Psoas muscle (tissue), 7 donors: ENCODE measurements at regions not wholly inside any gene's neighbourhood (a gene's known extent, or its start where the extent isn't known, plus 50 kb on each side); places are given as distances from the start of the nearest gene placed in this dataset.

Experiments used
- ATAC-seq, 4 donors: fragments of 200-7000 bp; cut with Tn5 transposase; one replicate each; pipeline ENCODE4 v1.9.1; 2020; ENCODE audit warnings: moderate library complexity in 3 of 4, mild to moderate bottlenecking in 2 of 4
- DNase-seq, 2 donors: peaks; one replicate each; pipeline ENCODE4 v3.0.0-alpha.2; 2020
- H3K27ac ChIP-seq: fragments of 200-600 bp; one replicate; pipeline ENCODE4 v1.8.0; 2022
- H3K27me3 ChIP-seq, 3 donors: fragments of 200-600 bp in 1 of 3; one replicate each; pipeline versions ENCODE4 v1.6.1 to v1.8.0; 2013 to 2022; ENCODE audit warnings: low read length in 2 of 3, mild to moderate bottlenecking in 2 of 3, moderate library complexity in 1 of 3; ENCODE audit not compliant: insufficient read depth in 3 of 3
- H3K36me3 ChIP-seq, 2 donors: fragments of 200-600 bp in 1 of 2; one replicate each; pipeline versions ENCODE4 v1.6.1 to v1.8.0; 2013 to 2022; ENCODE audit warnings: low read depth in 1 of 2, mild to moderate bottlenecking in 1 of 2, moderate library complexity in 1 of 2; ENCODE audit not compliant: insufficient read depth in 1 of 2
- H3K4me1 ChIP-seq: fragments of 200-600 bp; one replicate; pipeline ENCODE4 v1.8.0; 2022
- H3K4me3 ChIP-seq: fragments of 200-600 bp; one replicate; pipeline ENCODE4 v1.8.0; 2022; ENCODE audit warnings: mild to moderate bottlenecking
- H3K9me3 ChIP-seq: fragments of 200-600 bp; one replicate; pipeline ENCODE4 v1.8.0; 2022
- WGBS, 3 donors: extraction: QIAGEN DNeasy Blood & Tissue Kit; methylation state at CpG; one replicate each; pipeline versions ENCODE4 v1.1.6 to v1.1.7; 2013; 5-methylcytosine and 5-hydroxymethylcytosine counted together
- intact Hi-C, 2 donors: fragments of 100-400 bp; cut with DNase I; formaldehyde crosslinking; loops; one replicate each; pipeline versions ENCODE4 v1.11.0 to v1.14.2; 2022
- TF ChIP-seq, protein P1 (sequence below): fragments of 200-600 bp; IDR thresholded peaks from one replicate; pipeline ENCODE4 v1.8.0; 2022; ENCODE audit warnings: antibody characterized with exemption
- donor health status: healthy with polysubstance abuse.
- donor health status: DM: no; HTN: no; CAD: no; lungs with moderate emphysema.
- donor health status: Bipolar disorder and iron deficiency.
- donor health status: healthy.
- donor health status: DM: yes; HTN: yes; CAD: no.
- donor health status: DM: no; HTN: no; CAD: no.
- donor health status: DM: yes; HTN: yes; CAD: no.

DNA sequence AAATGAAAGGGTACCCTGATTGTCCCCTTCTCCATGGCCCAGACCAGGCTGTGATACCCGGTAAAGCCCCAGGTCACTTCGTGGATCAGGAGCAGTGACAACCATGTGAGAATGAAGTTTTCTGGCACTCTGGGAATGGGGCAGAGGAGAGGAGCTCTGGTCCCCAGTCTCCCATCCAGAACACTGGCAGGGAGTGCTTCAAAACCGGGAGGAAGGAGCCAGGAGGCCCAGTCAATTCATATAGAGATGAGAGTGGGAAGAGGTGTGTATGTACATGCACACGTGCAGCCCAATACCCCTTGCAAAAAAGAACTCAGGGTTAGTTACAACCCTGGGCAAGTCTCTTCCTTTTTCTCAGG lies 101.4 kb upstream of the TLE3 start:
- H3K9me3 ChIP-seq: no peaks in the 10 kb centered on the region
- no peak overlapping the region for H3K4me3 ChIP-seq
- ATAC-seq: no peak
- peaks cover 42% of the 10 kb centered on the region for H3K4me1 ChIP-seq
- H3K36me3 ChIP-seq: no peaks in the 10 kb centered on the region
- intact Hi-C loops: loop anchor here (5.0 to 10.0 kb wide), 3 partner anchors 37 to 384 kb away; no protein-coding TSS in a partner anchor
- DNase-seq: no peak
- H3K27me3 ChIP-seq: no peaks in the 10 kb centered on the region
- TF ChIP-seq, protein P1, sequence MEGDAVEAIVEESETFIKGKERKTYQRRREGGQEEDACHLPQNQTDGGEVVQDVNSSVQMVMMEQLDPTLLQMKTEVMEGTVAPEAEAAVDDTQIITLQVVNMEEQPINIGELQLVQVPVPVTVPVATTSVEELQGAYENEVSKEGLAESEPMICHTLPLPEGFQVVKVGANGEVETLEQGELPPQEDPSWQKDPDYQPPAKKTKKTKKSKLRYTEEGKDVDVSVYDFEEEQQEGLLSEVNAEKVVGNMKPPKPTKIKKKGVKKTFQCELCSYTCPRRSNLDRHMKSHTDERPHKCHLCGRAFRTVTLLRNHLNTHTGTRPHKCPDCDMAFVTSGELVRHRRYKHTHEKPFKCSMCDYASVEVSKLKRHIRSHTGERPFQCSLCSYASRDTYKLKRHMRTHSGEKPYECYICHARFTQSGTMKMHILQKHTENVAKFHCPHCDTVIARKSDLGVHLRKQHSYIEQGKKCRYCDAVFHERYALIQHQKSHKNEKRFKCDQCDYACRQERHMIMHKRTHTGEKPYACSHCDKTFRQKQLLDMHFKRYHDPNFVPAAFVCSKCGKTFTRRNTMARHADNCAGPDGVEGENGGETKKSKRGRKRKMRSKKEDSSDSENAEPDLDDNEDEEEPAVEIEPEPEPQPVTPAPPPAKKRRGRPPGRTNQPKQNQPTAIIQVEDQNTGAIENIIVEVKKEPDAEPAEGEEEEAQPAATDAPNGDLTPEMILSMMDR: no peak
- WGBS, 3 donors: 87 to 96% (median 88%) methylated on average over 4 of the region's 4 CpGs
- H3K27ac ChIP-seq: no peak overlapping the region

DNA sequence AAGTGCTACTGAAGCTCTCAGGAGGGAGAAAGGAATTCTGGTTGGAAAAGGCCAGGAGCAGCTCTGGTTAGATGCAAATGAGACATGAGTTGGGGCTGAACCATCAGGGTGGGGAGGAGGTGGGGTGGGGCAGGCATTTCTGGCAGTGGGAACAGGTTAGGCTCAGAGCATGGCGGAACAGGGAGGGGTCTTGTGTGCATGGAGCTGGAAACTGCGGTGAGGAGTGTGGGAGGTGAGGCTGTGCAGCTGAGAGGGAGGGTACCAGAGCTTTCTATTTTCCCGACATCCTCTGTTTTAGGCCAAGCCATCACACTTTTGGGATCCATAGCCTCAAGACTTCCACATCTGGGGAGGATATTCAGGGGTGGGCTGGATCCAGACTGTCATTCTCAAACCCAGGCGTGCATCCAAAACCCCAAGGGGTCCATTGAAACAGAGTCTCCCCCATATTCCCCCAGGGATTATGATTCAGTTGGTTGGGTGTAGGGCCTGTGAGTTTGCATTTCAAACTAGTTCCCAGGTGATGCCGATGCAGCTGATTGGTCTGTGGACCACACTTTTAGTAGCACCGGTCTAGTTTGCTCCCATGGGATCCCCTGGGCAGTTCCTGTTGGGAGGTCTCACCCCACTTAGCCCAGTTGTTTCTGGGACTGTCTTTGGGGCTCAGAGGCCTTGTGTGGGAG lies 100.9 kb upstream of the TLE3 start:
- no peak overlapping the region for H3K4me3 ChIP-seq
- H3K36me3 ChIP-seq: no peaks in the 10 kb centered on the region
- no peak for DNase-seq
- no peak for ATAC-seq
- H3K9me3 ChIP-seq: no peaks in the 10 kb centered on the region
- intact Hi-C loops: loop anchor here (5.0 to 10.0 kb wide), 3 partner anchors 36 to 384 kb away; no protein-coding TSS in a partner anchor
- WGBS, 3 donors: 87 to 95% (median 94%) methylated on average over 6 of the region's 6 CpGs
- H3K27me3 ChIP-seq: no peaks in the 10 kb centered on the region
- TF ChIP-seq, protein P1: no peak
- H3K27ac ChIP-seq: no peak overlapping the region
- peaks cover 42% of the 10 kb centered on the region for H3K4me1 ChIP-seq

DNA sequence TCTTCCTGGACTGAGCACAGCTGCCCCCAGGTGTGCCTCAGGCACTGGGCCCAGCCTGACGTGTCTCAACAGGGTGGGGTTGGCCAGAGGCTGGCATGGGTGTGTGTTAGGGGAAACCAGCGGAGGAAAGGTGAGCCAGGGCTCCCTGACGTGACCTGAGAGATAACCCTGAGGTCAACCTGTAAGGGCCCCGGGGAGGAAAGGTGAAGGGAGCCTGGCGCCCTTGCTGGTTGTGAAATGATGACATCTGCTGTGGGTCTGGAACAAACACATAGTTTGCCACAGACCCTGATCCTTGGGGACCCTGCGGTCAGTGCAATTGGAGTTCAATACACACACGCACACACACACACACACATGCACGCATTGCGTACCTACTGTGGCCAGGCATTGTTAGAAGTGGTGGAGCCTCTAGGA lies 100.2 kb upstream of the TLE3 start:
- no peaks in the 10 kb centered on the region for H3K27me3 ChIP-seq
- ATAC-seq (no peak), DNase-seq (no peak)
- no peaks in the 10 kb centered on the region for H3K9me3 ChIP-seq
- TF ChIP-seq, protein P1: no peak
- intact Hi-C loops: loop anchor here (2.0 to 10.0 kb wide), 5 partner anchors 36 to 383 kb away; no protein-coding TSS in a partner anchor
- peaks cover 42% of the 10 kb centered on the region for H3K4me1 ChIP-seq
- no peak overlapping the region for H3K4me3 ChIP-seq
- 83 to 92% (median 90%) methylated on average over 9 of the region's 9 CpGs for WGBS, 3 donors
- H3K27ac ChIP-seq: peak overlapping the region; percentile 93
- H3K36me3 ChIP-seq: no peaks in the 10 kb centered on the region

DNA sequence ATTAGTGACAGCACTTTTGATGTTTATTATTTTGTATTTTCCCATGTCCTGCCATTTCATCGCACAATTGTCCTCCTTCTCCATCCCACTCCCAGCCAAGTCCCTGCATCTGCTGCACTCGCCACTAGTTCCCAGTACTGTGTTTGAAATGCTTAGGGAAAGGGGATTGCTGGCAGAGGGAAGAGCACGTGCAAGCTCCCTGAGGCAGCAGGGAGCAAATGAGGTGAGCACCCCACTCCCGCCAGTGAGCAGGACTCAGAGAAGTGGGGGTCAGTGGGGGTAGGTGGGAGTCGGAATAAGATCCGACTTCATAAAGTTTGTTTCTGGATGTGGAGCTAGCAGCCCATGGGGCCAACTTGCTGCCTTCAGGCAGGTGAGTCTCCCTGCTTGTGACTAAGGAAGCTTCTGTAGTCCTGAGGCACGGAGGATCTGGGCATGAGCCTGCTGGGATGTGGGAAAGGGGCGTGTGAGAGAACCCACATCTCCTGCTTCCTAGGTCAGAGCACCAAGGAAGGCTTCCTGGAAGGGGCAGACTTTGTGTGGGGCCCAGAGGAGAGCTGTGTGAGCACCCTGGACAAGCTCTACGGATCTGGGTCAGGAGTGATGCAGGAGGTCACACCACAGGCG lies 99.7 kb upstream of the TLE3 start:
- no peak for DNase-seq
- Histone ChIP-seq H3K36me3 (no peaks in the 10 kb centered on the region), H3K4me3 (no peak overlapping the region), H3K27ac (peak overlapping the region; percentile 93), H3K4me1 (peaks cover 42% of the 10 kb centered on the region), H3K9me3 (no peaks in the 10 kb centered on the region), H3K27me3 (no peaks in the 10 kb centered on the region)
- ATAC-seq: no peak
- WGBS, 3 donors: 81 to 91% (median 85%) methylated on average over 10 of the region's 10 CpGs
- intact Hi-C loops: loop anchor here (2.0 to 10.0 kb wide), 5 partner anchors 35 to 383 kb away; no protein-coding TSS in a partner anchor
- TF ChIP-seq, protein P1: no peak
